ENCODE measurements at regions not wholly inside any gene's neighbourhood (a gene's known extent, or its start where the extent isn't known, plus 50 kb on each side); places are given as distances from the start of the nearest gene placed in this dataset.

DNA sequence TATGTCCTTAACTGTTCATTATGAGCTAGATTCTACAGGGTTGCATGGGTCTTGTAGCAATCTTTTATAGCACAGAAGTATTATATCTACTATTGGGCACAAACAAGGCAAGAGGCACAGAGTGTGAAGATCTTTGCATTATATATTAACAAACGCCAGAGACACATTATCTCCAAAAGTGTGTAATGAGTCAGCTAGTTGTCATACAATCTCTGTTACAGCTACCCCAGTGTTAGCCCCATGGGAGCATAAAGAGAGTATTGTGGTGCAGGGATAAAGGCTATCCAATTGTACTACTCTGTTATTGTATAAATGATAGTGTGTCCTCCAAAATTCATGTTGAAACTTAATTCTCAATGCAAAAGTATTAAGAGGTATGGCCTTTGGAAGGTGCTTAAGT is 148.4 kb upstream of the RIMS1 start:
- TF ChIP-seq, protein P1, sequence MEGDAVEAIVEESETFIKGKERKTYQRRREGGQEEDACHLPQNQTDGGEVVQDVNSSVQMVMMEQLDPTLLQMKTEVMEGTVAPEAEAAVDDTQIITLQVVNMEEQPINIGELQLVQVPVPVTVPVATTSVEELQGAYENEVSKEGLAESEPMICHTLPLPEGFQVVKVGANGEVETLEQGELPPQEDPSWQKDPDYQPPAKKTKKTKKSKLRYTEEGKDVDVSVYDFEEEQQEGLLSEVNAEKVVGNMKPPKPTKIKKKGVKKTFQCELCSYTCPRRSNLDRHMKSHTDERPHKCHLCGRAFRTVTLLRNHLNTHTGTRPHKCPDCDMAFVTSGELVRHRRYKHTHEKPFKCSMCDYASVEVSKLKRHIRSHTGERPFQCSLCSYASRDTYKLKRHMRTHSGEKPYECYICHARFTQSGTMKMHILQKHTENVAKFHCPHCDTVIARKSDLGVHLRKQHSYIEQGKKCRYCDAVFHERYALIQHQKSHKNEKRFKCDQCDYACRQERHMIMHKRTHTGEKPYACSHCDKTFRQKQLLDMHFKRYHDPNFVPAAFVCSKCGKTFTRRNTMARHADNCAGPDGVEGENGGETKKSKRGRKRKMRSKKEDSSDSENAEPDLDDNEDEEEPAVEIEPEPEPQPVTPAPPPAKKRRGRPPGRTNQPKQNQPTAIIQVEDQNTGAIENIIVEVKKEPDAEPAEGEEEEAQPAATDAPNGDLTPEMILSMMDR (IDR thresholded peaks at IDR 0.05; ENCODE audit: low read depth, low read length) = no peak
- no peak for TF ChIP-seq POLR2A (IDR thresholded peaks at IDR 0.05; ENCODE audit: extremely low read depth, insufficient read length)
- TF ChIP-seq MAX (IDR thresholded peaks at IDR 0.05; ENCODE audit: low read depth, low read length) = no peak
- no peak for TF ChIP-seq MYC (IDR thresholded peaks at IDR 0.05; ENCODE audit: low read depth, low read length)
